Endothelial cell of umbilical vein (primary cell): ENCODE measurements at regions not wholly inside any gene's neighbourhood (a gene's known extent, or its start where the extent isn't known, plus 50 kb on each side); places are given as distances from the start of the nearest gene placed in this dataset.

Source experiments
- EZH2 ChIP-seq: IDR thresholded peaks from 2 replicates; pipeline ENCODE4 v1.6.1; 2012; ENCODE audit warnings: borderline replicate concordance, low read depth, mild to moderate bottlenecking, moderate library complexity, low read length, inconsistent platforms; ENCODE audit not compliant: severe bottlenecking
- JUN ChIP-seq: IDR thresholded peaks from 2 replicates; pipeline ENCODE4 v1.6.1; 2011; ENCODE audit warnings: borderline replicate concordance, low read depth; ENCODE audit not compliant: insufficient read length, insufficient read depth
- POLR2A ChIP-seq: IDR thresholded peaks from 2 replicates; pipeline ENCODE4 v1.6.1; 2012; ENCODE audit warnings: low read depth, mild to moderate bottlenecking, control low read depth, low read length
- TF ChIP-seq, protein P1 (sequence below), 2 donors: IDR thresholded peaks; 1 replicate in 1 of 2; 2 replicates in 1 of 2; pipeline ENCODE4 v1.5.1; 2011; ENCODE audit warnings: low read length in 2 of 2, mild to moderate bottlenecking in 2 of 2, moderate library complexity in 2 of 2, control low read depth in 1 of 2, inconsistent platforms in 1 of 2, low read depth in 1 of 2; ENCODE audit not compliant: insufficient read depth in 1 of 2; ENCODE audit errors: extremely low read depth in 1 of 2
- TF ChIP-seq, protein P2 (sequence below): IDR thresholded peaks from 2 replicates; pipeline ENCODE4 v1.6.1; 2011; ENCODE audit not compliant: insufficient read depth, insufficient read length

DNA sequence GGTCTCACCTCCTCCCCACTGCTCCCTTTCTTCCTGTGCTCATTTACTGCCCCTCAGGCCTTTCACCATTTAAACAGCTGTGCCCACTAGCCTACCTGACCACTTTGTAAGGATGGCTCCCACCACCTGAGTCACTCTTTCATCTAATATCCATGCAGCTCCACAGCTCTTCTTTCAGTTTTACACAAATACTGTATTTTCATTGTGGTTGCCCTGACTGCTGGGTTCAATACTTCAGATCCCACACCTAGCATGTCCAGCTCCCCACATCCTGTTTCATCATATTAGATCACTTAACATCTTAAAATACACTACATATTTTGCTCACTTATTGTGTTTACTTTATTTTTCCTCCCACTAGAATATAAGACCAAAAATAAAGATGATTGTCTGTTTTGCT lies 1110.6 kb downstream of the TSN start:
- TF ChIP-seq, protein P1, sequence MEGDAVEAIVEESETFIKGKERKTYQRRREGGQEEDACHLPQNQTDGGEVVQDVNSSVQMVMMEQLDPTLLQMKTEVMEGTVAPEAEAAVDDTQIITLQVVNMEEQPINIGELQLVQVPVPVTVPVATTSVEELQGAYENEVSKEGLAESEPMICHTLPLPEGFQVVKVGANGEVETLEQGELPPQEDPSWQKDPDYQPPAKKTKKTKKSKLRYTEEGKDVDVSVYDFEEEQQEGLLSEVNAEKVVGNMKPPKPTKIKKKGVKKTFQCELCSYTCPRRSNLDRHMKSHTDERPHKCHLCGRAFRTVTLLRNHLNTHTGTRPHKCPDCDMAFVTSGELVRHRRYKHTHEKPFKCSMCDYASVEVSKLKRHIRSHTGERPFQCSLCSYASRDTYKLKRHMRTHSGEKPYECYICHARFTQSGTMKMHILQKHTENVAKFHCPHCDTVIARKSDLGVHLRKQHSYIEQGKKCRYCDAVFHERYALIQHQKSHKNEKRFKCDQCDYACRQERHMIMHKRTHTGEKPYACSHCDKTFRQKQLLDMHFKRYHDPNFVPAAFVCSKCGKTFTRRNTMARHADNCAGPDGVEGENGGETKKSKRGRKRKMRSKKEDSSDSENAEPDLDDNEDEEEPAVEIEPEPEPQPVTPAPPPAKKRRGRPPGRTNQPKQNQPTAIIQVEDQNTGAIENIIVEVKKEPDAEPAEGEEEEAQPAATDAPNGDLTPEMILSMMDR (IDR thresholded peaks at IDR 0.05; ENCODE audit: extremely low read depth in 1 of 2, insufficient read depth in 1 of 2, low read depth in 1 of 2, low read length in 2 of 2): no peak
- no peak for TF ChIP-seq POLR2A
- no peak for TF ChIP-seq EZH2
- TF ChIP-seq, protein P2, sequence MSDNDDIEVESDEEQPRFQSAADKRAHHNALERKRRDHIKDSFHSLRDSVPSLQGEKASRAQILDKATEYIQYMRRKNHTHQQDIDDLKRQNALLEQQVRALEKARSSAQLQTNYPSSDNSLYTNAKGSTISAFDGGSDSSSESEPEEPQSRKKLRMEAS: no peak
- TF ChIP-seq JUN: no peak
